Natural killer cell (primary cell): ENCODE measurements at regions not wholly inside any gene's neighbourhood (a gene's known extent, or its start where the extent isn't known, plus 50 kb on each side); places are given as distances from the start of the nearest gene placed in this dataset.

Experiments used
- ATAC-seq, 3 donors: fragments of 150-1000 bp in 2 of 3; fragments of 200-7000 bp in 1 of 3; cut with Tn5 transposase; 1 replicate in 1 of 3; 2 replicates in 2 of 3; pipeline ENCODE4 v1.10.0; 2021; ENCODE audit warnings: mild to moderate bottlenecking in 2 of 3, moderate library complexity in 2 of 3
- DNase-seq, 2 donors: peaks; one replicate each; pipeline versions ENCODE4 v3.0.0 to v3.0.0-alpha.2; 2013 to 2021; ENCODE audit warnings: mixed read lengths in 1 of 2
- H3K27ac ChIP-seq: one replicate; pipeline ENCODE4 v1.5.1; 2013; ENCODE audit warnings: mild to moderate bottlenecking, low read length
- H3K27me3 ChIP-seq: one replicate; pipeline ENCODE4 v1.6.1; 2013; ENCODE audit warnings: low read length; ENCODE audit not compliant: control insufficient read depth, insufficient read depth
- H3K36me3 ChIP-seq: one replicate; pipeline ENCODE4 v1.6.1; 2013; ENCODE audit warnings: low read length; ENCODE audit not compliant: control insufficient read depth, insufficient read depth
- H3K4me1 ChIP-seq: one replicate; pipeline ENCODE4 v1.6.1; 2013; ENCODE audit warnings: low read length; ENCODE audit not compliant: control insufficient read depth, insufficient read depth
- H3K4me3 ChIP-seq: one replicate; pipeline ENCODE4 v1.5.1; 2013; ENCODE audit warnings: low read length
- H3K9me3 ChIP-seq: one replicate; pipeline ENCODE4 v1.6.1; 2013; ENCODE audit warnings: low read length; ENCODE audit not compliant: control insufficient read depth, insufficient read depth
- H3K27ac Mint-ChIP-seq, 2 donors: one replicate each; pipeline ENCODE4 v1.8.0; 2022; ENCODE audit warnings: mild to moderate bottlenecking in 2 of 2, mixed read lengths in 2 of 2, moderate library complexity in 1 of 2
- H3K27me3 Mint-ChIP-seq, 2 donors: one replicate each; pipeline ENCODE4 v1.8.0; 2022; ENCODE audit warnings: low read depth in 2 of 2, mixed read lengths in 2 of 2
- H3K36me3 Mint-ChIP-seq: one replicate; pipeline ENCODE4 v1.8.0; 2022; ENCODE audit warnings: mixed read lengths
- H3K4me1 Mint-ChIP-seq, 2 donors: one replicate each; pipeline ENCODE4 v1.8.0; 2022; ENCODE audit warnings: mixed read lengths in 2 of 2
- H3K4me3 Mint-ChIP-seq: one replicate; pipeline ENCODE4 v1.8.0; 2022; ENCODE audit warnings: mild to moderate bottlenecking, moderate library complexity, mixed read lengths
- H3K9me3 Mint-ChIP-seq, 2 donors: one replicate each; pipeline ENCODE4 v1.8.0; 2022; ENCODE audit warnings: mixed read lengths in 2 of 2
- CTCF ChIP-seq: fragments of 200-600 bp; IDR thresholded peaks from one replicate; pipeline ENCODE4 v1.8.0; 2022; ENCODE audit warnings: antibody characterized with exemption
- WGBS: methylation state at CpG from one replicate; pipeline ENCODE4 v1.1.7; 2013; ENCODE audit warnings: missing lambda C conversion rate; ENCODE audit not compliant: insufficient coverage; 5-methylcytosine and 5-hydroxymethylcytosine counted together
- intact Hi-C: fragments of 100-400 bp; cut with micrococcal nuclease; formaldehyde crosslinking; loops from one replicate; pipeline ENCODE4 v1.14.2; 2022

DNA sequence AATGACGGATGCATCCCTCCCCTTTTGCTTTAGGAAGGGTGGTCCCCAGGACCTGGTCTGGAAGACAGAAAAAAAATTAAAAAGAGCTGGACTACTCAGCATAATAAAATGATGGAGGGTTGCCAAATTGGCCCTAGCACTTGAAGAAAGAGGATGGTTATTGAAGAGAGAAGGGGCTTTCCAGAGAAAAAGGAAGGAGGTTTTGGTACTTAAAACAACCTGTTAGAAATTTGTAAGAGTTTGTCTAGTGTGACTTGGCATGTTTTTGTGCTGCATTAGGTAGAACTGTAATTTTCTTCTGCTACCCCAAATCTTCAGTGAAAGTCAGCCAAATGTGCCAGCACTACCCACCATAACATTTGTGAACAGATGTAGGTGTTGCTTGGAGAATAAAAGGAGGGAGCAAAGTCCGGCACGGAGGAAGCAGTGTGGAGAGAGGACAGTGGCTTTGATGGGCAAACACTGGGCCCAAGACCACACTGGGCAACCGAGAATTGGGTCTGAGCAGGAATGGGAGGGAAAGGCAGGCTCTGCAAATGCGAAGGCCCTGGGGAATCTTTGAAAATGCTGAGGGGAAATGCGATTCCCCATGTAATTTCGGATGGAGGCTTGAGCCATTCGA lies 160.9 kb downstream of the QRSL1 start:
- H3K36me3 Mint-ChIP-seq: no peaks in the 10 kb centered on the region
- no peak overlapping the region for H3K27ac Mint-ChIP-seq
- 92% methylated on average over 8 of the region's 8 CpGs for WGBS
- ATAC-seq (no peak), DNase-seq (no peak)
- Histone ChIP-seq H3K27ac (no peak overlapping the region), H3K9me3 (no peaks in the 10 kb centered on the region), H3K27me3 (no peaks in the 10 kb centered on the region), H3K4me1 (no peaks in the 10 kb centered on the region), H3K36me3 (no peaks in the 10 kb centered on the region), H3K4me3 (no peak overlapping the region)
- no peak overlapping the region for H3K4me3 Mint-ChIP-seq
- intact Hi-C loops: no loop called here
- TF ChIP-seq CTCF: no peak
- H3K27me3 Mint-ChIP-seq: peaks cover 8 to 27% of the 10 kb centered on the region in 2 donors
- no peaks in the 10 kb centered on the region for H3K9me3 Mint-ChIP-seq
- H3K4me1 Mint-ChIP-seq: no peaks in the 10 kb centered on the region

DNA sequence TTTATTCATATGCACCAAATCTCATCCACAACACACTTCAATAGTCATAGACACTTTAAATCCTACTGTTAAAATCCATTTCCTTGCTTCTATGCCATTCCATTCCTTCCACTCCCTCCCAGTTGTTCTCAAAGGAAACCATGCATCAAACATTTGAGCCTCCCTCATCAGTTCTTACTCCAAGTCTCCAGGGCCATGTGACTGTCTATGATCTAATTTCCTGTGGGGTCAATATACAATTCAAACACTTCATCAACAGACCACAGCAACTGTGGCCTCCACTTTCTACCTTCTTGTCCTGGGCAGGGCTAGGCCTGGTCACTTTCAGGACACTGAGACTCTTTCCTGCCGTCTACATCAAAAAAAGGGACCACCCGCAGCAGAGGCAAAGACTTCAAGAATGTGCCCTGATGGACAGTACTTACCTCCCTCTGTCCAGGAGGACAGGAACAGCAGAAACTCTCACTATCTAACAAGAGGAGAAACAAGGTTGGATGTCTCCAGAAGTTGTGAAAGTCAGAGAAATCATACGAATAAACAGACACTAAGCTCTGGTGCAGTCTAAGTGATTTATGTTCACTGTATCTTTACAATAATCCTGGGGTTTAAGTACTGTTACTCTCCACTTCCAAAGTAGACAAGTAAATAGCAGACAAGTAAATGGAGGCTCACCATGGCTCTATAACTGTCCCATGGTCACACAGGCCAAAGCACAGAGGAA lies 160.2 kb downstream of the QRSL1 start:
- H3K27me3 Mint-ChIP-seq: peaks cover 8 to 27% of the 10 kb centered on the region in 2 donors
- H3K27ac Mint-ChIP-seq: no peak overlapping the region
- H3K36me3 ChIP-seq: no peaks in the 10 kb centered on the region
- no peaks in the 10 kb centered on the region for H3K36me3 Mint-ChIP-seq
- no peaks in the 10 kb centered on the region for H3K4me1 ChIP-seq
- H3K27ac ChIP-seq: no peak overlapping the region
- no peaks in the 10 kb centered on the region for H3K4me1 Mint-ChIP-seq
- no peak for ATAC-seq
- no peak overlapping the region for H3K4me3 ChIP-seq
- intact Hi-C loops: no loop called here
- no peaks in the 10 kb centered on the region for H3K9me3 Mint-ChIP-seq
- TF ChIP-seq CTCF: no peak
- DNase-seq: no peak
- WGBS: 91% methylated on average over 3 of the region's 3 CpGs
- H3K27me3 ChIP-seq: no peaks in the 10 kb centered on the region
- no peaks in the 10 kb centered on the region for H3K9me3 ChIP-seq
- no peak overlapping the region for H3K4me3 Mint-ChIP-seq

DNA sequence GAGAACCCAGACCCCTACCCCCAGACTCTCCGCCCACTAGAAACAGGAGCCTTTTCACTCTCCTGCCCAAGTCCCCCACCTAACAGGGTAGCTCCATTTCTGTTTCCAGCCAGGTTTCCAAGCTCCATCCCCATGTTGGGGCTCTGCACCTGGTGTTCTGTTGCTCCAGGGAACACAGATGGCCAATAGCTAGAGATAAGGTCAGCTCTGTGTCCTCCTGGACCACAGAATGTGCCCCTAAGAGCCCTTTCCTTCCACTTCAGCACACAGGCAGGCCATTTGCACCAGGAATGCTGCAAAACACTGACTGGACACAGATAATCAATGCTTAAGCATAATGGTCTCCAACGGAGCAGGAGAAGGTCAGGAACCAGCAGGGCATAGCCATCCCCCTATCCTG lies 159.4 kb downstream of the QRSL1 start:
- WGBS: 86% methylated on average over 2 of the region's 2 CpGs
- peaks cover 5 to 24% of the 10 kb centered on the region in 2 donors for H3K27me3 Mint-ChIP-seq
- no peaks in the 10 kb centered on the region for H3K9me3 Mint-ChIP-seq
- no peaks in the 10 kb centered on the region for H3K4me1 Mint-ChIP-seq
- Histone ChIP-seq H3K36me3 (no peaks in the 10 kb centered on the region), H3K4me1 (no peaks in the 10 kb centered on the region), H3K4me3 (no peak overlapping the region), H3K27ac (no peak overlapping the region), H3K27me3 (no peaks in the 10 kb centered on the region), H3K9me3 (no peaks in the 10 kb centered on the region)
- ATAC-seq (no peak), DNase-seq (no peak)
- H3K36me3 Mint-ChIP-seq: no peaks in the 10 kb centered on the region
- no peak overlapping the region for H3K4me3 Mint-ChIP-seq
- intact Hi-C loops: no loop called here
- no peak for TF ChIP-seq CTCF
- H3K27ac Mint-ChIP-seq: no peak overlapping the region
